Karpas-422 (cell line): ENCODE measurements at regions not wholly inside any gene's neighbourhood (a gene's known extent, or its start where the extent isn't known, plus 50 kb on each side); places are given as distances from the start of the nearest gene placed in this dataset.

Experiments used
- DNase-seq: peaks from one replicate; pipeline ENCODE4 v3.0.0-alpha.2; 2015
- H2AFZ ChIP-seq: fragments of 200-600 bp; sonication (generic); 2 replicates; pipeline ENCODE4 v1.6.1; 2014; ENCODE audit warnings: antibody characterized with exemption, low read length, mixed read lengths
- H3K27ac ChIP-seq: fragments of 200-600 bp; sonication (generic); 2 replicates; pipeline ENCODE4 v1.5.1; 2014; ENCODE audit warnings: mild to moderate bottlenecking, low read length, moderate library complexity
- H3K27me3 ChIP-seq: fragments of 200-600 bp; sonication (generic); 2 replicates; pipeline ENCODE4 v1.6.1; 2014; ENCODE audit warnings: low read length, mixed read lengths
- H3K36me3 ChIP-seq: fragments of 200-600 bp; sonication (generic); 2 replicates; pipeline ENCODE4 v1.6.1; 2014; ENCODE audit warnings: low read length, mixed read lengths; ENCODE audit not compliant: insufficient read depth
- H3K4me1 ChIP-seq: fragments of 200-600 bp; sonication (generic); 2 replicates; pipeline ENCODE4 v1.6.1; 2014; ENCODE audit warnings: mild to moderate bottlenecking, low read length, mixed read lengths
- H3K4me2 ChIP-seq: fragments of 200-600 bp; sonication (generic); 2 replicates; pipeline ENCODE4 v1.6.1; 2014; ENCODE audit warnings: low read length, low read depth, mild to moderate bottlenecking; ENCODE audit not compliant: poor library complexity, severe bottlenecking
- H3K4me3 ChIP-seq: fragments of 200-600 bp; sonication (generic); 2 replicates; pipeline ENCODE4 v1.5.1; 2014; ENCODE audit warnings: mild to moderate bottlenecking, antibody characterized with exemption, low read length, mixed read lengths
- H3K79me2 ChIP-seq: fragments of 200-600 bp; sonication (generic); 2 replicates; pipeline ENCODE4 v1.6.1; 2014; ENCODE audit warnings: mild to moderate bottlenecking, low read length, mixed read lengths
- H3K9ac ChIP-seq: fragments of 200-600 bp; sonication (generic); 2 replicates; pipeline ENCODE4 v1.6.0; 2014; ENCODE audit warnings: low read length
- H3K9me2 ChIP-seq: fragments of 200-600 bp; sonication (generic), shearing (Covaris generic); replicated peaks from 2 replicates; pipeline ENCODE4 v1.6.0; 2014; ENCODE audit warnings: mild to moderate bottlenecking, low read length, moderate library complexity; ENCODE audit not compliant: insufficient read depth
- H3K9me3 ChIP-seq: fragments of 300-700, 200-600 bp; sonication (generic); 2 replicates; pipeline ENCODE4 v1.6.1; 2014; ENCODE audit warnings: low read length, mixed read lengths
- H4K20me1 ChIP-seq: fragments of 200-600 bp; sonication (generic); 2 replicates; pipeline ENCODE4 v1.6.1; 2014; ENCODE audit warnings: mild to moderate bottlenecking, antibody characterized with exemption, low read length, low read depth; ENCODE audit not compliant: insufficient read depth

GRCh38 chr4:156085100-156085499 is 131.4 kb upstream of the CTSO start:
- Histone ChIP-seq H3K79me2 (no peaks in the 10 kb centered on the region), H3K36me3 (no peaks in the 10 kb centered on the region), H3K4me1 (peaks cover 6% of the 10 kb centered on the region; the same call in 1 of the 2 replicates), H2AFZ (no peak overlapping the region), H3K4me3 (no peak overlapping the region), H4K20me1 (no peaks in the 10 kb centered on the region), H3K9ac (no peak overlapping the region), H3K27ac (no peak overlapping the region), H3K9me3 (no peaks in the 10 kb centered on the region), H3K27me3 (no peaks in the 10 kb centered on the region), H3K4me2 (no peak overlapping the region), H3K9me2 (no peaks in the 10 kb centered on the region)
- DNase-seq: peak; percentile 35

DNA sequence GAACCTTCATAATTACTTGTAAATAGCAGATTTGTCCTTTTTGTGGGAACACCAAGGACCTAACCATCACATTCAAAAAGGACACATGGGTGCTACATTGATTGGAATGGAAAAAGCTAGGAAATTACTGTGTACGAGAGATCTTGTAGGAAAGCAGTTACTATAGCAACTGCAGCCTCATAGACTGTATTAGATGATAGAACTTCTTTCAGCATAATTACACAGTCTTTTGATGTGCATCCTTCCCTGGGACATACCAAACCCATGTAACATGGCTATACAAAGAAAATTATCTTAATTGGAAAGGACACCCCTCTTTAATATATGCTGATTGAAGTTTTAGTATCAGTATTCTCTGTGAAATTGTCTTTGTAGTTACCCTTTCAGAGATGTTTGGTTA is 130.7 kb upstream of the CTSO start:
- H2AFZ ChIP-seq: no peak overlapping the region
- no peak overlapping the region for H3K4me2 ChIP-seq
- no peaks in the 10 kb centered on the region for H3K36me3 ChIP-seq
- no peaks in the 10 kb centered on the region for H4K20me1 ChIP-seq
- no peaks in the 10 kb centered on the region for H3K9me2 ChIP-seq
- H3K27ac ChIP-seq: no peak overlapping the region
- H3K4me1 ChIP-seq: peaks cover 6% of the 10 kb centered on the region; the same call in 1 of the 2 replicates
- H3K4me3 ChIP-seq: no peak overlapping the region
- peak; percentile 22 for DNase-seq
- H3K79me2 ChIP-seq: no peaks in the 10 kb centered on the region
- H3K9ac ChIP-seq: no peak overlapping the region
- H3K27me3 ChIP-seq: no peaks in the 10 kb centered on the region
- no peaks in the 10 kb centered on the region for H3K9me3 ChIP-seq

- no peaks in the 10 kb centered on the region for H3K36me3 ChIP-seq
- H4K20me1 ChIP-seq: no peaks in the 10 kb centered on the region
- H3K9me3 ChIP-seq: no peaks in the 10 kb centered on the region
- H3K9me2 ChIP-seq: no peaks in the 10 kb centered on the region
- H3K9ac ChIP-seq: no peak overlapping the region
- no peak overlapping the region for H2AFZ ChIP-seq
- no peak overlapping the region for H3K4me3 ChIP-seq
- no peaks in the 10 kb centered on the region for H3K79me2 ChIP-seq
- H3K4me1 ChIP-seq: no peaks in the 10 kb centered on the region
- H3K4me2 ChIP-seq: no peak overlapping the region
- DNase-seq: peak; percentile 36
- no peaks in the 10 kb centered on the region; the same call in 1 of the 2 replicates for H3K27me3 ChIP-seq
- H3K27ac ChIP-seq: no peak overlapping the region
Observed at GRCh38 chr4:156073976-156074375, 120.3 kb upstream of the CTSO start.

DNA sequence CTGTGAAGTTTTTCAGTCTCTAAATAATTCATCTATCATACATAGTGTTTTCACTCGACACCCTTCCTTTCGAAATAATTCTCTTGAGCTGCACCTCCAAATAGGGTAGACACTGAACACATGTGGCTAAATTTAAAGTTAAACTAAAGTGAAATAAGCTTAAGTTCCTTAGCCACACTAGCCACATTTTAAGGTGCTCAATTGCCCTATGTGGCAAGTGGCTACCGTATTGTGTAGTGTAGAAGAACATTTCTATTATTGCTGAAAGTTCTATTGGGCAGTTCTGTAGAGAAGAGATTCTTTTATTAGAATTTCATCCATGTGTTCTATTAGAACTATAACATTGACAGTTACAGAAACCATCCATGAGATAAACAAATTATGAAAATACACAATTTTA is 107.0 kb upstream of the CTSO start:
- Histone ChIP-seq H4K20me1 (no peaks in the 10 kb centered on the region), H3K4me3 (no peak overlapping the region), H3K36me3 (no peaks in the 10 kb centered on the region), H3K9me2 (no peaks in the 10 kb centered on the region), H3K79me2 (no peaks in the 10 kb centered on the region), H3K9ac (no peak overlapping the region), H3K4me2 (no peak overlapping the region), H3K27me3 (no peaks in the 10 kb centered on the region), H2AFZ (no peak overlapping the region), H3K27ac (no peak overlapping the region), H3K4me1 (no peaks in the 10 kb centered on the region), H3K9me3 (no peaks in the 10 kb centered on the region)
- DNase-seq: no peak

DNA sequence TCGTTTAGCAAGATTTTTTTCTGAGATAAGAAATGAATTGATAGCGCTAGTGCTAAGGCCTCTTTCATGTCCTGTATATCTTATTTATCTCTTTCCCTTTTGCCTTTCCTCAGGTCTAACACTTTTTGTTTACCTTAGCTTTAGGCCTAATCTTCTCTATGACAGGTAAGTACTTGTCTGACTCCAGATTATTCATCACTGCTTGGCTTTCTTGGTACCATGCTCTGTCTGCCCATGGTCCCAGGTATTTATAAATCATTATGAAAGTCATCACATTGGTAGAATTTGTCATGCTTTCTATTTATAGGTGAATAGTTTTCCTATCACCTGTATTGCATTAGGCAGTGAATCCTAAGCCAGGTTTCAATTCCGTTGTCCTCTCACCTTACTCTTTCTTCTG is 99.5 kb upstream of the CTSO start:
- Histone ChIP-seq H3K36me3 (no peaks in the 10 kb centered on the region), H3K9ac (no peak overlapping the region), H3K4me3 (no peak overlapping the region), H3K4me1 (no peaks in the 10 kb centered on the region), H3K27ac (no peak overlapping the region), H3K79me2 (no peaks in the 10 kb centered on the region), H4K20me1 (no peaks in the 10 kb centered on the region), H3K9me2 (no peaks in the 10 kb centered on the region), H3K27me3 (no peaks in the 10 kb centered on the region), H3K4me2 (no peak overlapping the region), H3K9me3 (no peaks in the 10 kb centered on the region), H2AFZ (no peak overlapping the region)
- DNase-seq: no peak

DNA sequence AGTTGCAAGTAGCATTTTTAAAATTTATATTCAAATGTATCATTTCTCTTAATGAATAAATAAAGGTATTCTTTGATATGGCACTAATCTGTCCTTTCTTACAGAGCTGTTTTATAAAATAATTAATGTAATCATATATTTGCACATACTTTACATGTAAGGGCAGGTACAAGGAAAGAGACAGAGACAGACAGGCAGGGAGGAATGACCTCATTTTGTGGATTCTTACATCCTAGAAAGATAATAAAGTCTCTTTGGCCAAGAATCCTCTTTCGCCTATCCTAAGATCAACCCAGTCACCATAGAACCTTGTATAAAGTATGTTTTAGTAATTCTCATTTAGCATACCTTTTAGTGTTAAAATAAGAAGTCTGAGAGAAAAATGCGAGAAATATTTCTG is 98.5 kb upstream of the CTSO start:
- H3K27me3 ChIP-seq: no peaks in the 10 kb centered on the region
- no peak overlapping the region for H2AFZ ChIP-seq
- no peaks in the 10 kb centered on the region for H3K4me1 ChIP-seq
- DNase-seq: no peak
- no peaks in the 10 kb centered on the region for H3K79me2 ChIP-seq
- H3K9ac ChIP-seq: no peak overlapping the region
- H3K4me2 ChIP-seq: no peak overlapping the region
- no peaks in the 10 kb centered on the region for H3K9me3 ChIP-seq
- no peaks in the 10 kb centered on the region for H4K20me1 ChIP-seq
- H3K4me3 ChIP-seq: no peak overlapping the region
- no peak overlapping the region for H3K27ac ChIP-seq
- H3K36me3 ChIP-seq: no peaks in the 10 kb centered on the region
- H3K9me2 ChIP-seq: no peaks in the 10 kb centered on the region

- DNase-seq: no peak
- Histone ChIP-seq H3K4me2 (no peak overlapping the region), H3K4me3 (no peak overlapping the region), H3K27me3 (no peaks in the 10 kb centered on the region), H3K9ac (no peak overlapping the region), H2AFZ (no peak overlapping the region), H3K27ac (no peak overlapping the region), H3K79me2 (no peaks in the 10 kb centered on the region), H3K36me3 (no peaks in the 10 kb centered on the region), H3K9me2 (no peaks in the 10 kb centered on the region), H4K20me1 (no peaks in the 10 kb centered on the region), H3K4me1 (no peaks in the 10 kb centered on the region), H3K9me3 (no peaks in the 10 kb centered on the region)
Observed at GRCh38 chr4:156038772-156039171, 85.1 kb upstream of the CTSO start.

DNA sequence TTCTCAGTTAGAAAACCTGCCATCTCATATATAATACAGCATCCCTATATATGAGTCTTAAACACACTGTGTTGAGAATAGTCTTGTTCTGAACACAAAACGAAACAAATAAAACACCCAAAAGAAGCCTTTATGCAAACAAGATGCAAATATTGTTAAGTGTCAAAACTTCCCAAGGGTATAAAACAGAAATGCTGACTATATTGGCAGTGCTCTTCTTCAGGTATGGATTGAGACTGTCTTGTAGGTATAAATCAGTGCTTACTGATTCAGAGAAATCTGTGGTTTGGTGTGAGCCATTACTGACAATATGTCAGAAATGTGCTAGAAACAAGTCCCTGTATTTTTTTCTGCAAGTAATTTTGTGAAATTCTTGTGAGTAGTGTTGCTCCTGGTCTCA is 82.8 kb upstream of the CTSO start:
- no peaks in the 10 kb centered on the region for H3K4me1 ChIP-seq
- H3K36me3 ChIP-seq: no peaks in the 10 kb centered on the region
- no peaks in the 10 kb centered on the region for H3K27me3 ChIP-seq
- H3K9me2 ChIP-seq: no peaks in the 10 kb centered on the region
- no peak overlapping the region for H3K4me3 ChIP-seq
- H2AFZ ChIP-seq: no peak overlapping the region
- H4K20me1 ChIP-seq: no peaks in the 10 kb centered on the region
- H3K27ac ChIP-seq: no peak overlapping the region
- no peak overlapping the region for H3K4me2 ChIP-seq
- no peaks in the 10 kb centered on the region for H3K79me2 ChIP-seq
- no peak for DNase-seq
- no peak overlapping the region for H3K9ac ChIP-seq
- no peaks in the 10 kb centered on the region for H3K9me3 ChIP-seq

DNA sequence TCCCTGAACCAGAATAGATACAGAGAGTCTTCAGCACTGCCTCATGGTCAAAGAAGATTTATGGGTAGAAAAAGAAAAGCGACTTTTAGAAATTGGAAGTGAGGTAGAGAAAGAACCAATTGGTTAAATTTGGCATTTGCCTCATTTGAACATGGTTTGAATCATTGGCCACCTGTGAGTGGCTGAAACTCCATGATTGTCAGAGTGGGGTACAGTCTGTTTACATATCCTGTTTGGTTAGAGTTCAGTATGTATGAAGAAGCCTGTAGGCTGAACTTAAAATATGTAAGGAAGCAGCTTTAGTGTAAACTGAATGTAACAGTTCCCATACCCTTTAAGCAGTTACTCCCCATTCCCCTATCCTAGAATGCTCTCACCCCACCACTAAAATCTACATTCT is 76.0 kb upstream of the CTSO start:
- DNase-seq: no peak

More for the DNA sequence above, 76.0 kb upstream of the CTSO start:
- Histone ChIP-seq H3K36me3 (no peaks in the 10 kb centered on the region), H2AFZ (no peak overlapping the region), H3K4me2 (no peak overlapping the region), H3K79me2 (no peaks in the 10 kb centered on the region), H3K27ac (no peak overlapping the region), H3K4me3 (no peak overlapping the region), H3K9me3 (no peaks in the 10 kb centered on the region), H3K9me2 (no peaks in the 10 kb centered on the region), H3K27me3 (no peaks in the 10 kb centered on the region), H3K9ac (no peak overlapping the region), H4K20me1 (no peaks in the 10 kb centered on the region), H3K4me1 (no peaks in the 10 kb centered on the region)
